Fibroblast of lung (primary cell): ENCODE measurements at regions not wholly inside any gene's neighbourhood (a gene's known extent, or its start where the extent isn't known, plus 50 kb on each side); places are given as distances from the start of the nearest gene placed in this dataset.

Experiments
- EZH2 ChIP-seq: IDR thresholded peaks from 2 replicates; pipeline ENCODE4 v1.5.1; 2012; ENCODE audit warnings: low read length, control low read depth, mild to moderate bottlenecking; ENCODE audit errors: missing control alignments
- TF ChIP-seq, protein P1 (sequence below), 2 donors: IDR thresholded peaks in 1 of 2; conservative IDR thresholded peaks in 1 of 2; 1 replicate in 1 of 2; 2 replicates in 1 of 2; pipeline ENCODE4 v1.5.1; 2011 to 2012; ENCODE audit warnings: low read length in 2 of 2, control low read depth in 1 of 2, inconsistent platforms in 1 of 2, low read depth in 1 of 2, mild to moderate bottlenecking in 1 of 2

DNA sequence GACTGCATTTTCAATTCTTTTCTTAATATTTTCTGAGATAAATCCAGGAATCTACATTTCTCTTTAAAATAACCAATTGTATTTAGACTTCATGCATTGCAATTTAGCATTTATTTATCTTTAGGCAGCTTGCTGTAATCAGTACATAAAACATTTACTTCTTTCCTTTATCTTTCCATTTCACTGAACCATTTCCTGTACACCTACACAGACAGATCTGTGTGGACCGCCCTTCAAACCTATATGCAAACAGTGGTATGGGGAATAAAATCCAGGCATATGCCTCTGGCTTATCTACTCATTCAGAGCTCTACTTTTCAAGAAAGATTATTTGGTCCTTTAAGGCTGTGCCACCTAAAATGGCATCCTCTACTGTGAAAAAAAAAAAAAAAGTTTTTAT, 640.0 kb downstream of the MAT2B start:
- TF ChIP-seq, protein P1, sequence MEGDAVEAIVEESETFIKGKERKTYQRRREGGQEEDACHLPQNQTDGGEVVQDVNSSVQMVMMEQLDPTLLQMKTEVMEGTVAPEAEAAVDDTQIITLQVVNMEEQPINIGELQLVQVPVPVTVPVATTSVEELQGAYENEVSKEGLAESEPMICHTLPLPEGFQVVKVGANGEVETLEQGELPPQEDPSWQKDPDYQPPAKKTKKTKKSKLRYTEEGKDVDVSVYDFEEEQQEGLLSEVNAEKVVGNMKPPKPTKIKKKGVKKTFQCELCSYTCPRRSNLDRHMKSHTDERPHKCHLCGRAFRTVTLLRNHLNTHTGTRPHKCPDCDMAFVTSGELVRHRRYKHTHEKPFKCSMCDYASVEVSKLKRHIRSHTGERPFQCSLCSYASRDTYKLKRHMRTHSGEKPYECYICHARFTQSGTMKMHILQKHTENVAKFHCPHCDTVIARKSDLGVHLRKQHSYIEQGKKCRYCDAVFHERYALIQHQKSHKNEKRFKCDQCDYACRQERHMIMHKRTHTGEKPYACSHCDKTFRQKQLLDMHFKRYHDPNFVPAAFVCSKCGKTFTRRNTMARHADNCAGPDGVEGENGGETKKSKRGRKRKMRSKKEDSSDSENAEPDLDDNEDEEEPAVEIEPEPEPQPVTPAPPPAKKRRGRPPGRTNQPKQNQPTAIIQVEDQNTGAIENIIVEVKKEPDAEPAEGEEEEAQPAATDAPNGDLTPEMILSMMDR (conservative IDR thresholded peaks at IDR 0.05 in 1 of 2, IDR thresholded peaks at IDR 0.05 in 1 of 2; ENCODE audit: low read depth in 1 of 2, low read length in 2 of 2), result no peak
- TF ChIP-seq EZH2, result no peak
